B cell (primary cell): ENCODE measurements at regions not wholly inside any gene's neighbourhood (a gene's known extent, or its start where the extent isn't known, plus 50 kb on each side); places are given as distances from the start of the nearest gene placed in this dataset.

Experiments
- ATAC-seq: fragments of 200-7000 bp; cut with Tn5 transposase; one replicate; pipeline ENCODE4 v1.10.0; 2021; ENCODE audit warnings: low read depth, mild to moderate bottlenecking, moderate number of reproducible peaks, moderate library complexity
- CTCF ChIA-PET: fragments of 350-600 bp; sonication (Branson Sonifier 250); formaldehyde crosslinking; loops from one replicate; lab custom pipeline; 2021; ENCODE audit warnings: antibody characterized with exemption, inconsistent platforms; lab: Charles Lee
- POLR2A ChIA-PET: fragments of 350-600 bp; sonication (Branson Sonifier 250); formaldehyde crosslinking; loops from one replicate; lab custom pipeline; 2021; ENCODE audit warnings: antibody characterized with exemption; lab: Charles Lee
- DNase-seq: peaks from one replicate; pipeline ENCODE4 v3.0.0; 2013
- H2AFZ ChIP-seq: 2 replicates; pipeline ENCODE4 v1.6.1; 2012; ENCODE audit warnings: mild to moderate bottlenecking, low read depth, low read length; ENCODE audit not compliant: insufficient read depth, poor library complexity, severe bottlenecking
- H3K27ac ChIP-seq, 2 donors: 1 replicate in 1 of 2; 2 replicates in 1 of 2; pipeline ENCODE4 v1.5.1; 2012 to 2013; ENCODE audit warnings: low read length in 2 of 2, mild to moderate bottlenecking in 2 of 2, moderate library complexity in 1 of 2
- H3K27me3 ChIP-seq, 4 experiments: fragments of 200-600 bp in 1 of 4; sonication (generic) in 1 of 4; replicated peaks in 1 of 4; 1 replicate in 2 of 4; 2 replicates in 2 of 4; pipeline versions ENCODE4 v1.6.1 to v1.7.0; 2013 to 2016; ENCODE audit warnings: low read length in 3 of 4, mild to moderate bottlenecking in 2 of 4, mixed read lengths in 1 of 4, moderate library complexity in 1 of 4; ENCODE audit not compliant: insufficient read depth in 4 of 4, control insufficient read depth in 3 of 4; ENCODE audit errors: control extremely low read depth in 1 of 4
- H3K36me3 ChIP-seq, 2 experiments: replicated peaks in 1 of 2; 1 replicate in 1 of 2; 2 replicates in 1 of 2; pipeline versions ENCODE4 v1.6.1 to v1.7.1; 2013; ENCODE audit warnings: low read length in 1 of 2; ENCODE audit not compliant: insufficient read depth in 2 of 2, control insufficient read depth in 1 of 2; ENCODE audit errors: control extremely low read depth in 1 of 2, extremely low read depth in 1 of 2
- H3K4me1 ChIP-seq, 2 donors: fragments of 200-600 bp in 1 of 2; sonication (generic) in 1 of 2; 1 replicate in 1 of 2; 2 replicates in 1 of 2; pipeline versions ENCODE4 v1.5.1 to v1.6.1; 2013 to 2017; ENCODE audit warnings: low read length in 2 of 2; ENCODE audit not compliant: control insufficient read depth in 2 of 2, insufficient read depth in 2 of 2
- H3K4me2 ChIP-seq: replicated peaks from 2 replicates; pipeline ENCODE3; 2012; ENCODE audit warnings: mild to moderate bottlenecking, low read depth, low read length; ENCODE audit not compliant: poor library complexity, severe bottlenecking
- H3K4me3 ChIP-seq, 5 experiments: fragments of 200-600 bp in 1 of 5; sonication (generic) in 1 of 5; 1 replicate in 3 of 5; 2 replicates in 2 of 5; pipeline versions ENCODE4 v1.5.1 to v1.7.0; 2011 to 2016; ENCODE audit warnings: low read length in 4 of 5, mild to moderate bottlenecking in 4 of 5, low read depth in 2 of 5, control low read depth in 1 of 5, moderate library complexity in 1 of 5; ENCODE audit not compliant: insufficient read depth in 1 of 5; ENCODE audit errors: control extremely low read depth in 1 of 5, extremely low read depth in 1 of 5
- H3K79me2 ChIP-seq: fragments of 200-600 bp; sonication (generic); one replicate; pipeline ENCODE4 v1.6.0; 2016; ENCODE audit warnings: low read length; ENCODE audit not compliant: control insufficient read depth, insufficient read depth
- H3K9ac ChIP-seq: fragments of 200-600 bp; sonication (generic); 2 replicates; pipeline ENCODE4 v1.6.1; 2017; ENCODE audit warnings: mild to moderate bottlenecking, low read length, moderate library complexity
- H3K9me3 ChIP-seq, 3 donors: one replicate each; pipeline versions ENCODE4 v1.6.1 to v1.7.1; 2013; ENCODE audit warnings: low read length in 2 of 3; ENCODE audit not compliant: control insufficient read depth in 2 of 3, insufficient read depth in 1 of 3; ENCODE audit errors: control extremely low read depth in 1 of 3
- H4K20me1 ChIP-seq: 2 replicates; pipeline ENCODE4 v1.6.0; 2012; ENCODE audit warnings: mild to moderate bottlenecking, low read length; ENCODE audit not compliant: insufficient read depth, control insufficient read depth, poor library complexity, severe bottlenecking
- H3K27ac Mint-ChIP-seq: one replicate; pipeline ENCODE4 v1.8.0; 2021; ENCODE audit warnings: mixed read lengths
- H3K27me3 Mint-ChIP-seq: one replicate; pipeline ENCODE4 v1.8.0; 2021; ENCODE audit warnings: mixed read lengths
- H3K4me1 Mint-ChIP-seq: one replicate; pipeline ENCODE4 v1.8.0; 2021; ENCODE audit warnings: mixed read lengths
- H3K4me3 Mint-ChIP-seq: one replicate; pipeline ENCODE4 v1.8.0; 2021; ENCODE audit warnings: mixed read lengths
- H3K9me3 Mint-ChIP-seq: one replicate; pipeline ENCODE4 v1.8.0; 2022; ENCODE audit warnings: mixed read lengths; ENCODE audit not compliant: insufficient read depth
- EZH2 ChIP-seq: IDR thresholded peaks from 2 replicates; pipeline ENCODE4 v1.6.1; 2012; ENCODE audit warnings: borderline replicate concordance, low read depth, mild to moderate bottlenecking, moderate library complexity, low read length; ENCODE audit not compliant: insufficient read depth, poor library complexity, severe bottlenecking
- WGBS: methylation state at CpG from one replicate; pipeline ENCODE4 v1.1.5; 2013; ENCODE audit warnings: missing lambda C conversion rate; ENCODE audit not compliant: insufficient coverage; 5-methylcytosine and 5-hydroxymethylcytosine counted together
- intact Hi-C: fragments of 100-400 bp; cut with micrococcal nuclease; formaldehyde crosslinking; loops from one replicate; pipeline ENCODE4 v1.10.0; 2022
- TF ChIP-seq, protein P1 (sequence below): fragments of 200-600 bp; IDR thresholded peaks from one replicate; pipeline ENCODE4 v1.8.0; 2022; ENCODE audit warnings: antibody characterized with exemption, mild to moderate bottlenecking

DNA sequence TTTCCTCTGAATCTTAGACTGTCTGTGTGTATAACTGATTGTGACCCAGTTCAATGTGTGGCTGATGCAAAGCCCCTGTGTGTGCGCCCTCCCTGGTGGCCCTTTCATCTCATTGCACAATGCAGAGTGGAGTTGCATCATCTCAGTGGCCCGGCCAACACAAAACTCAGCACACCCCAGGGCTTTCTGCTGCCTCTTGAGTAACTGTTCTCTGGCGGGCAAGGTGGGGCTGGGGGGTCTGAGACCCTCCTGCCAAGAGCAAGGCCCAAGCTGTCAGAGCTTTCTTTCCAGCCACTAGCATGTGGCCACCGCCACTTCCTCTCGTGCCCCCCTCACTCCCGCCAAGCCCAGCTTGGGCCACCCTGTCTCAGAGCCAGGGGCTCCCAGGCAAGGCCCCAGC is 80.7 kb upstream of the ALDH1L1 start:
- no peaks in the 10 kb centered on the region for H3K9me3 Mint-ChIP-seq
- no peak overlapping the region for H3K4me3 ChIP-seq
- no peak overlapping the region for H3K9ac ChIP-seq
- peaks cover 0 to 3% (median 0%) of the 10 kb centered on the region in 4 experiments for H3K27me3 ChIP-seq
- POLR2A ChIA-PET: no interaction called here
- TF ChIP-seq, protein P1, sequence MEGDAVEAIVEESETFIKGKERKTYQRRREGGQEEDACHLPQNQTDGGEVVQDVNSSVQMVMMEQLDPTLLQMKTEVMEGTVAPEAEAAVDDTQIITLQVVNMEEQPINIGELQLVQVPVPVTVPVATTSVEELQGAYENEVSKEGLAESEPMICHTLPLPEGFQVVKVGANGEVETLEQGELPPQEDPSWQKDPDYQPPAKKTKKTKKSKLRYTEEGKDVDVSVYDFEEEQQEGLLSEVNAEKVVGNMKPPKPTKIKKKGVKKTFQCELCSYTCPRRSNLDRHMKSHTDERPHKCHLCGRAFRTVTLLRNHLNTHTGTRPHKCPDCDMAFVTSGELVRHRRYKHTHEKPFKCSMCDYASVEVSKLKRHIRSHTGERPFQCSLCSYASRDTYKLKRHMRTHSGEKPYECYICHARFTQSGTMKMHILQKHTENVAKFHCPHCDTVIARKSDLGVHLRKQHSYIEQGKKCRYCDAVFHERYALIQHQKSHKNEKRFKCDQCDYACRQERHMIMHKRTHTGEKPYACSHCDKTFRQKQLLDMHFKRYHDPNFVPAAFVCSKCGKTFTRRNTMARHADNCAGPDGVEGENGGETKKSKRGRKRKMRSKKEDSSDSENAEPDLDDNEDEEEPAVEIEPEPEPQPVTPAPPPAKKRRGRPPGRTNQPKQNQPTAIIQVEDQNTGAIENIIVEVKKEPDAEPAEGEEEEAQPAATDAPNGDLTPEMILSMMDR: no peak
- no peak for TF ChIP-seq EZH2
- no peaks in the 10 kb centered on the region for H3K9me3 ChIP-seq
- no peak overlapping the region for H3K27ac ChIP-seq
- no peak overlapping the region for H2AFZ ChIP-seq
- H3K4me1 ChIP-seq: no peaks in the 10 kb centered on the region
- intact Hi-C loops: no loop called here
- H3K27ac Mint-ChIP-seq: no peak overlapping the region
- ATAC-seq (no peak), DNase-seq (no peak)
- no peaks in the 10 kb centered on the region for H3K4me1 Mint-ChIP-seq
- 74% methylated on average over 6 of the region's 6 CpGs for WGBS
- H3K4me3 Mint-ChIP-seq: no peak overlapping the region
- peaks cover 21% of the 10 kb centered on the region for H3K27me3 Mint-ChIP-seq
- H3K36me3 ChIP-seq: no peaks in the 10 kb centered on the region
- no peaks in the 10 kb centered on the region for H4K20me1 ChIP-seq
- H3K4me2 ChIP-seq: no peak overlapping the region
- no peaks in the 10 kb centered on the region for H3K79me2 ChIP-seq
- CTCF ChIA-PET: no interaction called here

DNA sequence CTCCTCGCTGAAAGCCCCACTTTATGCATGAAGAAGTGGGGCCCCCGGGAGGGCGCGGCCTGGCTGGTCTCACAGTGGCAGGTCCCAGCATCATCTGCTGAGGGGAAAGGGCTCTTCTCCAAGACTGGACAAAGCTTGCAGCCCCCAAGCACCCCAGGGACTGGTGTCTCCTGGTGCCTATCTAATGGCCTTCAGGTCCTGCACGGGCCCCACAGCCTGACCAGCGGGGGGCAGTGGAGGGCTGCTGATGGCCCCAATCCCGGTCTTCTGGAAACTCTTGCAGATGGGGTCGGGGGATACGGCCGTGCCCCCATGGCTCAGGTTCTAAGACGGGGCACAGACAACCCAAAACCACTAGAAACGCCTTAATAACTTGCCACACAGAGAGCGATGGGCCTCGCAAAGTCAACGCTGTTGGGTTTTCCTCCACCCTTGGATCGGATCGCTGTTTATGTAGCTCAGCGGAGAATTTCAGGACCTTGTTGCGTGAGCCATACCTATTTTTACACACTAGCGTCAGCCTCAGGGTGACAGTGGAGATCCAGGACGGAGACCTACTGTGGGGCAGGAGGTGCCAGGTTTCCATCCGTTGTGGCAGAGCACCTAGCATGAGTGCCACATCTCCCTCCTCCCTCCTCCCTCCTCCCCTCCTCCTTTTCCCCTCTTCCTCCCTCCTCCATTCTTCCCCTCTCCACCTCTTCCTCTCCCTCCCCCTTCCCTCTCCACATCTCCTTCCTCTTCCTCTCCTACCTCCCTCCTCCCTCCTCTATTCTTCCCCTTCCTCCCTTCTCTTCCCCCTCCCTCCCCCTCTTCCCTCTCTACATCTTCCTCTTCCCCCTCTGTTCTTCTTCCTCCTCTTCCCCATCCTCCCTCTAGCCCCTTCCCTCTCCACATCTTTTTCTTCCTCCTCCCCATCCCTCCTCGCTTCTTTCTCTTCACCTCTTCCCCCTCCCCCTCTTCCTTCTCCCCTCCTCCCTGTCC is 79.3 kb upstream of the ALDH1L1 start:
- H3K9me3 Mint-ChIP-seq: no peaks in the 10 kb centered on the region
- no peak overlapping the region for H2AFZ ChIP-seq
- ATAC-seq (no peak), DNase-seq (no peak)
- no peak overlapping the region for H3K4me3 ChIP-seq
- TF ChIP-seq, protein P1: no peak
- no peak for TF ChIP-seq EZH2
- ChIA-PET POLR2A (no interaction called here), CTCF (no interaction called here)
- no peak overlapping the region for H3K27ac ChIP-seq
- H3K4me1 Mint-ChIP-seq: no peaks in the 10 kb centered on the region
- H3K4me2 ChIP-seq: no peak overlapping the region
- no peaks in the 10 kb centered on the region for H3K79me2 ChIP-seq
- no peak overlapping the region for H3K4me3 Mint-ChIP-seq
- intact Hi-C loops: no loop called here
- H3K27me3 ChIP-seq: peaks cover 0 to 3% (median 0%) of the 10 kb centered on the region in 4 experiments
- H4K20me1 ChIP-seq: no peaks in the 10 kb centered on the region
- H3K4me1 ChIP-seq: no peaks in the 10 kb centered on the region
- H3K9ac ChIP-seq: no peak overlapping the region
- no peaks in the 10 kb centered on the region for H3K9me3 ChIP-seq
- no peak overlapping the region for H3K27ac Mint-ChIP-seq
- 55% methylated on average over 22 of the region's 23 CpGs for WGBS
- peaks cover 21% of the 10 kb centered on the region for H3K27me3 Mint-ChIP-seq
- no peaks in the 10 kb centered on the region for H3K36me3 ChIP-seq
